ENCODE measurements at regions not wholly inside any gene's neighbourhood (a gene's known extent, or its start where the extent isn't known, plus 50 kb on each side); places are given as distances from the start of the nearest gene placed in this dataset.

DNA sequence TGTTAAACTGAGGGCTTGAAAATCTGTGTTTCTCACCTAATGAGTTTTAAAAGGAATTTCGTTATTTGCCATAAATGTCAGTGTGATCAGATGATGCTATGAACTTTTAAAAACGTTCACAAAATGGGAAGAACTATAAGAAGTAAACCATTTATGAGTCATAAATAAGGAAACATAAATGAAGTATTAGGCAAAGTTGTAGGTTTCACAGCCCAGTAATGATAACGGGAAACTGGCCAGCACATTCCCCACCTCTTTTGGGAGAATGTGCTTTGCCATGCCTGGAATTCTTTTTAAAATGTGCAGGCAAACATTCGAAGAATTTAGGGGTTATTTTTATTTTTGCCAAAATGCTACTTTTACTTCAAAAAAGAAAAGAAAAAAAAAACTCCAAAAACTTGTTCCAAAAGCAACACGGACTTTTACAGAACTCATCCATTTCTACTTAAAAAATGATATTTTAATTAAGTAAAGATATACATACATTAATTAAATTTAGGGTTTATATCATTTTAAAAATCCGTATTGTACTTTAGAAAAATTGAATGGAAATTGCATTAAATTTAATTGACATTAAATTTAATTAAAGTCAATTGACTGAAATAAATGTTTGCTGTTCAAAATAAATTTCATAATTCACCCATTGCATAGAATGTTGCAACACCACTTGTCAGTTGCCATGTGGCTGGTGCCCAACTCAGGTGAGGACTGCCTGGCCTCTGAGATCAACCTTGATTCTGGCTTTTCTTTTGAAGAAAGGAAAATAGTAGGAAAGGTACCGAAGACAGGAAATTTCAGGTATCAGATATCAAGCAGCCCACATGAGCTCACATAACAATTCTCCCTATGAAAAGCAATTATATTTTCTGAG, 1198.5 kb downstream of the EFNB2 start:
- DNase-seq = no peak

- DNase-seq = no peak
Measured at GRCh38 chr13:105334211-105334610, 1201.3 kb downstream of the EFNB2 start.

DNA sequence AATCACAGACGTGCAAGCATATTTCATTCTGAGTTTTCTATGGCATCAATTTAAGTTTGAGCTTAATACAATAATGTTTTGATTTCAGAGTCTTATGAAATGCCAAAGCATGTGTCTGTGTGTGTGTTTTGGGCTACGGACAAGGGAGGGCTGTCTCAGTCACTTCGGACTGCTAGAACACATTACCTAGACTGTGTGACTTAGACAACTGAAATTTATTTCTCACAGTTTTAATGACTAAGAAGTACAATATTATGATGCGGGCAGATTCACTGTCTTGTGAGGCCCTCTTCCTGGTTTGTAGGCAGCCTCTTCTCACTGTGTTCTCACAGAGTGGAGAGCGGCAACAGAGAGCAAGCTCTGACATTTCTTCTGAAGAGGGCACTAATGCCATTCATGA, 1202.0 kb downstream of the EFNB2 start:
- DNase-seq = no peak

DNA sequence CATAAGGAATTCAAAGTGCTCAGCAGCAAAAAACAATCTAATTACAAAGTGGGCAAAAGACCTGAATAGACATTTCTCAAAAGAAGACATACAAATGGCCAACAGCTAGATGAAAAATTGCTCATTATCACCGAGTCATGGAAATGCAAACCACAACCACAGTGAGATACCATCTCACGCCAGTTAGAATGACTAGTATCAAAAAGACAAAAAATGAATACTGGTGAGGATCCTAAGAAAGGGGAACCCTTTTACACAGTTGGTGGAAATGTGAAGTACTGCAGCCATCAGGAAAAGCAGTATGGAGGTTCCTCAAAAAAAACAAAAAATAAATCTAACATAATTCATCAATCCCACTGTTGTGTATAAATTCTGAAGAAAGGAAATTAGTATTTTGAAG, 1206.1 kb downstream of the EFNB2 start:
- DNase-seq = no peak

DNA sequence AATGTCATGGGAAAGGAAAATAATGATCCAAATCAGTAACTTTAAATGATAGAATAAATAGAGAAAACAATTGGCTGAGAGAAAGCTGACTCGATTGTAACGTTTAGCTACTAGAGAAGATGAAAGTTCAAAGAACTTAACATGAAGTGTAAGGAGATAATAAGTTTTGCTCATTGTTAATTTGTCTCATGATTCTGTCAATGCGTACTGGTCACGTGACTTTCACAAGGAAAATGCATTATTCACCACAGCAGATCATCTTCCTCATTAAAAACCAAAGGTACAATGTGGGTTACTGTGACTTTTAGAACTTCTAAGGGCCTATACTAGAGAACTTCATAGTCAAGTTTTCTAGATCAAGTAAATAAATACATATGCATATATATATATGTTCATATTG, 1207.2 kb downstream of the EFNB2 start:
- DNase-seq = no peak

GRCh38 chr13:105327581-105328126, 1207.8 kb downstream of the EFNB2 start:
- DNase-seq = no peak

DNA sequence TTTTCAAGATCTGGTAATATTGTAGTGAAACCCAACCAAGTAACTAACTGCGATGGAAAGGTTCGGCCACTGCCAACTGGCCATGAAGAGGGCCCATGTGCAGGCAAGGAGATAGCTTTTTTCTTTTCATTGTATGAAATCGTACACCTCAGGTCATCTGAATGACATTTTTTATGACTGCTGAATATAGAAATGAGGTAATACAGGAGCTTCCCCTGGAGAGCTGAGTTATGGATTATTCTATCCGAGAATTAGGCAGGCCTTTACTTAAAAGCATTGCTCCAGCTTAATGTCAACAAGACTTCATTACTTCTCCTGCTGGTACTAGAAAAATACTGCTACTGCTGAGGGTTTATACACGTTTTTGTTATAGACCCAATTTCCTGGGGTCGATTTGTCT, 1215.6 kb downstream of the EFNB2 start:
- DNase-seq = no peak

- DNase-seq = no peak
Measured at GRCh38 chr13:105316731-105317130, 1218.7 kb downstream of the EFNB2 start.

- no peak for DNase-seq
Measured at GRCh38 chr13:105312906-105313305, 1222.6 kb downstream of the EFNB2 start.

DNA sequence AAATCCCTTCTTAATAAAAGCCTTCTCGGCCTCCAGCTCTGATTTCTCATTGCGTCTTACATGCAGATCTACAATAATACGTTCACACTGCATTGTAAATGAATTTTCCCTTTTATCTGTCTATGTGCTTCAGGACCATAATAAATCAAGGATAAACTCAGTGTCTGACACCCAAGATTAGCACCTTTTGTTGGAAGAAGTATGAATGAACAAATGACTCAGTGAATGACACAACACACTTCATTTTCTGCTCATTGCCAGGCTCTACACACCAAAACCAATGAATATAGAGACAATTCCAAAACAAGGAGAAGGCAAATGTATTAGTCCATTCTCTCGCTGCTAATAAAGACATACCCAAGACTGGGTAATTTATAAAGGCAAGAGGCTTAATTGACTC, 1224.4 kb downstream of the EFNB2 start:
- no peak for DNase-seq

GRCh38 chr13:105307776-105308175, 1227.7 kb downstream of the EFNB2 start:
- no peak for DNase-seq

- no peak for DNase-seq
Measured at GRCh38 chr13:105297839-105298238, 1237.6 kb downstream of the EFNB2 start.

- DNase-seq = no peak
Measured at GRCh38 chr13:105291987-105292386, 1243.5 kb downstream of the EFNB2 start.

DNA sequence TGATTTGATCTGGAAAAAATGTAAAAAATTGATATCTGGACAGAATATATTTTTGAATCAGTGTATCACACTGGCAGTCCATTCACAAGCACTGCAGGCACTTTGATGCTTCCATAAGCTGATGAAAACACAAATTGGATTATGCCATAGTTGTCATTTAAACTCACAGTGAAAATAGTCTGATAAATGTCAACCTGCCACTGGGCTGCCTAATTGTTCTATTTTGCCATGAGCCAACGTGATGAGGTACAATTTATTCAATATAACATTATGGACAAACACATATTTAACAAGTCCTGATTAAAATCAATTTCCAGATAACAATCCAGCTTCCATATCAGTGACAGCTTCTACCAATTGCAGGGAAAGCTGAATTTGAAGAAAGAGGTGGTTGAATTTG, 1244.9 kb downstream of the EFNB2 start:
- no peak for DNase-seq

- DNase-seq = no peak
Measured at GRCh38 chr13:105285526-105285925, 1249.9 kb downstream of the EFNB2 start.

- no peak for DNase-seq
Measured at GRCh38 chr13:105282406-105283285, 1252.8 kb downstream of the EFNB2 start.

GRCh38 chr13:105278943-105279381, 1256.5 kb downstream of the EFNB2 start:
- no peak for DNase-seq

DNA sequence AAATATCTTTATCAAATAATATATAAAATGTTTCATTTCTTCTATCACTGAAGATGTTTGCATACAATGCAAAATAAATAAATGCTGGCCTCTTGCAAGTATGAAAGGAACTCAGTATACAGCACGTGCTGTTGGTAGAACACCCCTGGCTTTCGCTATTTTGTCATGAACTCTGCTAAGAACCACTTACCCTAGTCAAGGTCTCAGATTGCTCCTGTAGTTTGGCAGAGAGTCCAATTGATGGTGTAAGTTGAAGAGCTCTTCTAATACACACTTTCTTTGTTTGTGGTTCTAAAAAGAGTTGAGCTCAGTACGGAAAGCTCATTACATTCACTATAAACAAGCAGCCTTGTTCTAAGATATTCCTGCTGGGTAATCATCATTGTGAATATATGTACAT, 1258.9 kb downstream of the EFNB2 start:
- no peak for DNase-seq

GRCh38 chr13:105273665-105274222, 1261.7 kb downstream of the EFNB2 start:
- no peak for DNase-seq

DNA sequence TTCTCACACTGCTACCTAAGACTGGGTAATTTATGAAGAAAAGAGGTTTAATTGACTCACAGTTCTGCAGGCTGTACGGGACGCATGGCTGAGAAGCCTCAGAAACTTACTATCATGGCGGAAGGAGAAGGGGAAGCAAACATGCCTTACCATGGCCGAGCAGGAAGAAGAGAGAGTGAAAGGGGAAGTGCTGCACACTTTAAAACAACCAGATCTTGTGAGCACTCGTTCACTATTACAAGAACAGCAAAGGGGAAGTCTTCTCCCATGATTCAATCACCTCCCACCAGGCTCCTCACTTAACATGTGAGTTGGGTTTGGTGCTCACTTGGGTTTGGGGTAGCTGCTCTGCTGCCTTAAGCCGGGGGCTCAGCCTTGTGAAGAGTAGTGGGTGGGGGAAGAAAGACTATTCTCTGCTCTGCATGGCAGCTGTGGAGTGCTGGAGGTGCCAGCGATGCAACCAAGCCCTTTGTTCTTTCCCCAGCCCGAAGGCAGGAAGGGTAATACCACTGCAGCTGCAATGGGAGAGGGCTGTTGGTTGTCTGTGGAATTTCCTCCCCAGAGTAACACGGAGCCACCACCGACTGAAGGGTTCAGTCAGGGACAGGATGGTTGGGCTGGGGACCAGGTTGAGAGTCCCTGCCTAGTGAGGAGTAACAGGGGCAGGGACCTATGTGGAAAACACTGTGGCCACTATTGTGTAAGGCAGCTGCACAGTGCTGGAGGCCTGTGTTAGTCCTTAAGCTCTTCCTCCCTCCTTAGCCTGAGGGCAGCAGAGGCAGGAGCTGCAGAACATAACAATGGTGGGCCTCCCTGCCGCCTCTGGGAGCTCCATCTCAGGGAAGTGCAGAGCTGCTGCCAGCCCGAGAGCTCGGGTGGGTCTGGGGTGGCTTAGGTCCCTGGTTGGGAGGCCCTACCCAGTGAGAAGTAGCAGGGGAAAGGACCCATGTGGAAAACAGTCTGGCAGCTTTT, 1262.5 kb downstream of the EFNB2 start:
- DNase-seq = no peak

GRCh38 chr13:105266615-105267014, 1268.8 kb downstream of the EFNB2 start:
- DNase-seq = no peak

GRCh38 chr13:105262579-105262978, 1272.9 kb downstream of the EFNB2 start:
- no peak for DNase-seq

Data from CD4-positive, alpha-beta T cell treated with Interleukin-1 beta for 1 hour (primary cell).